T-helper 1 cell treated with Interleukin-12 subunit alpha and Interleukin-12 subunit beta and Interleukin-4 antibody, amounts not matched to agents 30 μg/mL and 1 μg/mL, for 36 hours (primary cell): ENCODE measurements at regions not wholly inside any gene's neighbourhood (a gene's known extent, or its start where the extent isn't known, plus 50 kb on each side); places are given as distances from the start of the nearest gene placed in this dataset.
"Not testable (repeated sequence)": the region's sequence is repeated elsewhere in the genome, so short reads cannot be mapped to it uniquely, and the experiment has no call there.

Source experiments
- H3K27ac Mint-ChIP-seq: one replicate; pipeline ENCODE4 v1.8.0; 2021; ENCODE audit warnings: mild to moderate bottlenecking, mixed read lengths
- H3K27me3 Mint-ChIP-seq: one replicate; pipeline ENCODE4 v1.8.0; 2021; ENCODE audit warnings: low read depth, mixed read lengths
- H3K36me3 Mint-ChIP-seq: one replicate; pipeline ENCODE4 v1.8.0; 2021; ENCODE audit warnings: low read depth, mixed read lengths
- H3K4me1 Mint-ChIP-seq: one replicate; pipeline ENCODE4 v1.8.0; 2021; ENCODE audit warnings: low read depth, mixed read lengths
- H3K4me3 Mint-ChIP-seq: one replicate; pipeline ENCODE4 v1.8.0; 2021; ENCODE audit warnings: mild to moderate bottlenecking, moderate library complexity, mixed read lengths
- H3K9me3 Mint-ChIP-seq: one replicate; pipeline ENCODE4 v1.8.0; 2021; ENCODE audit warnings: mixed read lengths

DNA sequence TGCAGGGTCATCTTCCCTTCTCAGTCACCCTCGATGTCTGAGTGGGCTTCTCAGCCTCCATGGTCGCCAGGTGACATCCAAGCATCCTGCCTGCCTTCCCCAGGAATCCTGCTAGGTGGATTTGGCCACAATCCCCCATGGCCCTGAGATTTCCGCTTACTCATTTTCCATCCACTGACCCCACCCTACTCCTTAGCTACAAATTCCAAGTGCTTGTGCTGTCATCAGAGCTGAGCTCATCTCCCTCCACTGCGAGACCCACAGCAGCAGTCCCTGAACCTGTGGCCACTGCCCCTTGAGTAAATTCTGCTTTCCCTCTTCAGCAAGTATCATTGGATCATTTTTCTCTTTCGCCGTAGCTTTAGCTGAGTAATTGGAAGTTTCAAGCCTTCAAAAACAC, 90.5 kb upstream of the ANKRD10 start:
- Mint-ChIP-seq H3K9me3 (no peaks in the 10 kb centered on the region), H3K27me3 (peaks cover 22% of the 10 kb centered on the region), H3K27ac (no peak overlapping the region), H3K36me3 (peaks cover 4% of the 10 kb centered on the region), H3K4me1 (peaks cover 5% of the 10 kb centered on the region), H3K4me3 (no peak overlapping the region)

DNA sequence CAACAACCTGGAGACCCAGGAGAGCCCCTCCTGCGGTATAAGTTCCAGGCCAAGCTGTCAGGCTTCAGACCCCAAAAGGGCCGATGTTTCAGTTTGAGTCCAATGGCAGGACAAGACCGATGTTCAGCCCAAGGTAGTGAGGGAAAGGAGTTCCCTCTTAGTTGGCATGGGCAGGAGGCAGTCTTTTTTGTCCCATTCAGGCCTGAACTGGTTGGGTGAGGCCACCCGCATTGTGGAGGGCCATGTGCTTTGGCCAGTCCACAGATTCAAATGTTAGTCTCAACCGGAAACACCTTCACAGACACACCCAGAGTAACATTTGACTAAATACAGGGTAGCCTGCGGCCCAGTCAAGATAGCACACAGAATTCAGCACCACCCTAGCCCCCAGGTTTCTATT, 89.6 kb upstream of the ANKRD10 start:
- H3K9me3 Mint-ChIP-seq: no peaks in the 10 kb centered on the region
- H3K36me3 Mint-ChIP-seq: peaks cover 4% of the 10 kb centered on the region
- peaks cover 22% of the 10 kb centered on the region for H3K27me3 Mint-ChIP-seq
- no peak overlapping the region for H3K4me3 Mint-ChIP-seq
- peaks cover 2% of the 10 kb centered on the region for H3K4me1 Mint-ChIP-seq
- no peak overlapping the region for H3K27ac Mint-ChIP-seq

DNA sequence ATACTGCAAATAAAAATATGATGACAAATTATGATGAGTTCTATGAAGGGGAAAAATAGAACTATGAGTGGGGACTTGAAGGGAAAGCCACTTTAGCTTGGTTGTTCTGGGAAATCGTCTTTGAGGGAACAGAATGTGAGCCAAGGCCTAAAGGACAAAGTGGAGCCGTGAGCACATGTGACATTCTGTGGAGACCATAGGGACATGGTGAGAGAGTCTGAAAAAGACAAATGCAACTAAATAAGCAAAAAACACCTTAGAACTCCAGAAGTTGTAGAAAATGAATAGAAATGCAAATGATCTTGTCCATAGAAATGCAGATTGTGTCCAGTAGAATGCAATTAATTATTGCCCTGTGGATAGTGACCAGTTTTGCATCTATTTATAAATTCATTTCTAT, 86.8 kb upstream of the ANKRD10 start:
- H3K36me3 Mint-ChIP-seq: peaks cover 3% of the 10 kb centered on the region
- H3K27ac Mint-ChIP-seq: no peak overlapping the region
- peaks cover 49% of the 10 kb centered on the region for H3K27me3 Mint-ChIP-seq
- no peak overlapping the region for H3K4me3 Mint-ChIP-seq
- peaks cover 7% of the 10 kb centered on the region for H3K9me3 Mint-ChIP-seq
- no peaks in the 10 kb centered on the region for H3K4me1 Mint-ChIP-seq

DNA sequence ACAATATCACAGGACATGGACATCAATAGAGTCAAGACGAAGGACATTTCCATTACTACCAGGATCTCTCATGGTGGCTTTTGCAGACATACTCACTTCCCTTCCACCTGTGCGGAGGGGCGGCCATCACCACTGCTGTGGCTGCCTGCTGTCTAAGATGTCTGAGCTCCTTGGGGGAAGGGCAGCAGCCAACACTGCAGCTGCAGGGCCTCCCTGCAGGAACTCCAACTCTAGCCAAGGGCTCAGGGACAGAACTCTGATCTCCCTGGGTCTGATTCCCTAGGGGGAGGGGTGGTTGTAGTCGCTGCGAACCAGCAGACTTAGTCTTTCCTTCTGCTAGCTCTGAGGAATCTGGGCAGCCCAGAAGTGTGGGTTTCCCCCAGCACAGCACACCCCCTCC, 78.9 kb upstream of the ANKRD10 start:
- Mint-ChIP-seq H3K27me3 (peaks cover 57% of the 10 kb centered on the region), H3K9me3 (peaks cover 16% of the 10 kb centered on the region), H3K27ac (no peak overlapping the region), H3K4me1 (no peaks in the 10 kb centered on the region), H3K36me3 (no peaks in the 10 kb centered on the region), H3K4me3 (no peak overlapping the region)

DNA sequence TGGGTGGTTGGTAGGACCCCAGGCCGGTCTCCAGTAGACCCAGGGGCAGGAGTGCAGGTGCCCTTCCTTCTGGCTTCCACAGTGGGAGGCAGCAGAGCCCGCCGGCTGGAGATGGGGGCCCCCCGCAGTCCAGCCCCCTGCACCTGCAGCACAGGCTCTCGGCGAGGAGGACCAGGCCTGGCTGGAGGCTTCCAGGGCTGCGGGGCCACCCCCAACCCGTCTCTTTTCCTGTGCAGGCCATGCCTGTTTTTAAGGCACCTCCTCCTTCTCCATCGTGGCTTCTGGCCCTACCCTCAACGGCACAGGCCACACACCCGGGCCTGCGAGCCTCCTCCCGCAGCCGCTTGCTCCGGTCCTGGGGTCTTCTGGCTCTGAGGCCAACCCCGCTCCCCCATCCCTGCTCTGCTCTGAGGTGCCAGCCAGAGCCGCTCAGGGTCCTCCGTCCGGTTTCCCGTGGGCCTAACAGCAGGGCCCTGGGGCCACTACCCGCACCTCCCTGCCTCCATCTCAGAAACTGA, 77.2 kb upstream of the ANKRD10 start:
- H3K27ac Mint-ChIP-seq: no peak overlapping the region
- H3K27me3 Mint-ChIP-seq: peaks cover 53% of the 10 kb centered on the region
- no peak overlapping the region for H3K4me3 Mint-ChIP-seq
- peaks cover 16% of the 10 kb centered on the region for H3K9me3 Mint-ChIP-seq
- no peaks in the 10 kb centered on the region for H3K36me3 Mint-ChIP-seq
- no peaks in the 10 kb centered on the region for H3K4me1 Mint-ChIP-seq

DNA sequence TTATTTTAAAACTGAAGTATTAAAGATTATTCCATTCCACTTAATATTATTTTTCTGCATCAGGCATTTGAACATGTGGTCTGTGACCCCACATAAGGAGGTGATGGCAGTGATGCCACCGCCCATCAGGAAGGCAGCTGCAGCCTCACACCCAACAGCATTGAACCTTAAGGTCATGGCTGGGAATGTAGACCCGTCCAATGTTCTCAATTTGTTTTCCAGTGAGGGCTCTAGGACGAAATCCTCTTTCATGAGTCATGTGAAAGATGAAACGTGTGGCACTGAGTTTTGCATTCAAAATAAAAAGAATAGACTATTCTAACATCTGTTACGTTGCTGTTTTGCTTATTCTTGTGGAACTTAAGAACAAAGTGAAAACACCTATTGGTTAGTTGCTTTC, 74.5 kb upstream of the ANKRD10 start:
- Mint-ChIP-seq H3K4me1 (no peaks in the 10 kb centered on the region), H3K4me3 (no peak overlapping the region), H3K27ac (no peak overlapping the region), H3K9me3 (no peaks in the 10 kb centered on the region), H3K36me3 (no peaks in the 10 kb centered on the region), H3K27me3 (peaks cover 47% of the 10 kb centered on the region)

DNA sequence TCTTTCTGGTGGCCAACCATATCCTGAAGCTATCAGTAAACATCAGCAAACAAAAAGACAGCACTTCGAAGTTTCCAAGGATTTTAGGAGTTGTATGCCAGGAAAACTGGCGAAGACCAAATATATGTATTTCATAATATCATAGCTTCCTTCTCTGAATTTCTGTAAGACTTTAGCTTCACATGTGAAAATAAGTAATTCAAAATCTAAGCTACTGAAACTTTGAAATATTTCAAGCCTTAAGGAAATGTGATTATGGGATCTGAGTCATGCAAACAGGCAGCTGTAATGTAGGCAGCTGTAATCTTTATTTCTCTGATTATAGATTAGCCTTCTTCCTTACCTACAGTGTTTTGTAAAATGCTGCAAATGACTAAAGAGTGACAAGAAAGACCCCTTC, 70.7 kb upstream of the ANKRD10 start:
- Mint-ChIP-seq H3K27me3 (peaks cover 55% of the 10 kb centered on the region), H3K4me3 (no peak overlapping the region), H3K36me3 (no peaks in the 10 kb centered on the region), H3K27ac (no peak overlapping the region), H3K9me3 (no peaks in the 10 kb centered on the region), H3K4me1 (no peaks in the 10 kb centered on the region)

DNA sequence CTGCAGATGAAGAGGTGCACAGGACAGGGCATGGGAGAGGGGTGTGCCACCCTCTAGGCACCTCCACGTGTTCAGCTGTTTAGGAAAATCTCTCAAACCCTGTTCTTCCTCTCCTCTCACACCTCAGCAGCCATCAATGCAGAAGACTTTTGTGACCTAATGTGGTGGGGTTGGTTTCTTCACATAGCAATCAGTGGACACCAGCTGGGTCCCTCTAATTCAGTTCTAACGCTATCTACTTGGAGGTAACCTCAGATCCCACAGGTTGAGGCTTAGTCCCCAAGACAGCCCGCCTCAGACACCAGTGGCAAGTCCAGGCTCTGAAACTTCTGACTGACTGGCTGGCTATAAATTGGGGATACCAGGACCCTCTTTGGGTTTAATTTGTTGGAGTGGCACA, 69.9 kb upstream of the ANKRD10 start:
- Mint-ChIP-seq H3K4me1 (no peaks in the 10 kb centered on the region), H3K36me3 (no peaks in the 10 kb centered on the region), H3K27me3 (peaks cover 54% of the 10 kb centered on the region), H3K27ac (no peak overlapping the region), H3K9me3 (peaks cover 6% of the 10 kb centered on the region), H3K4me3 (no peak overlapping the region)

DNA sequence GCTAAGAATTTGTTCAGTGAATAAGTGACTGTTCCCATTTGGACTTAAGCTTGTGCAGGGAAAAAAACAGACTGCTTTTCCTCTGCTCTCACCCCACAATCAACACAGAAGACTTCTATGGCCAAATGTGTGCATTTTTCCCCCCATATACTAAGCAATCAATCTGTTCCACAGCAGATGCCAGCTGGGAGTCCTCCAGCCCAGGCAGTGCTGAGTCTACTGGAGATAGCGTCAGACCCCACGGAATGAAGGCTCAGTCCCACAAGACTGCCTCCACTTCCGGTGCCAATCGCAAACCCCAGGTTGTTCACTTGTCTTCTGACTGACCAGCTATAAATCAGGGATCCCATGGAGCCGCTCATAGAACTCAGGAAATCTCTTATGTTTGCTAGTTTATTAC, 69.5 kb upstream of the ANKRD10 start:
- H3K36me3 Mint-ChIP-seq: no peaks in the 10 kb centered on the region
- no peak overlapping the region for H3K27ac Mint-ChIP-seq
- H3K4me1 Mint-ChIP-seq: no peaks in the 10 kb centered on the region
- peaks cover 51% of the 10 kb centered on the region for H3K27me3 Mint-ChIP-seq
- H3K9me3 Mint-ChIP-seq: peaks cover 7% of the 10 kb centered on the region
- H3K4me3 Mint-ChIP-seq: no peak overlapping the region

DNA sequence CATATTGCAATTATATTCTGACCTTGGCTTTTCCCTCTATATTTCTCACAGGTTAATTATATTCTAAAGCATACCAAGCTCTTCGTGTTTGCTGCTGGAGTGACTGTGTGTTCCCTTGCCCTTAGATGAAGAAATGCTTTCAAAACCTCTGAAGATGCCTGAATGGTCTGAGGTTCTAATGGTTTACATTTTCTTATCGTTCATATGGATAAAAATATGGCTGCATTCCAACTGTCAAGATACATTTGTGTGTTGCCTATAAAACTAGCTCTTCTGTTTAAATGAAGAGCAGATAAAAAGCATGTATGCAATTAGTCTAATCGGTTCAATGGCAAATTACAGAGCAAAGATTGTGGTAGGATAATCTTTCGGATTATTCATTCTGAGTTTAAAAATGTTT, 68.4 kb upstream of the ANKRD10 start:
- H3K36me3 Mint-ChIP-seq: peaks cover 5% of the 10 kb centered on the region
- no peak overlapping the region for H3K4me3 Mint-ChIP-seq

DNA sequence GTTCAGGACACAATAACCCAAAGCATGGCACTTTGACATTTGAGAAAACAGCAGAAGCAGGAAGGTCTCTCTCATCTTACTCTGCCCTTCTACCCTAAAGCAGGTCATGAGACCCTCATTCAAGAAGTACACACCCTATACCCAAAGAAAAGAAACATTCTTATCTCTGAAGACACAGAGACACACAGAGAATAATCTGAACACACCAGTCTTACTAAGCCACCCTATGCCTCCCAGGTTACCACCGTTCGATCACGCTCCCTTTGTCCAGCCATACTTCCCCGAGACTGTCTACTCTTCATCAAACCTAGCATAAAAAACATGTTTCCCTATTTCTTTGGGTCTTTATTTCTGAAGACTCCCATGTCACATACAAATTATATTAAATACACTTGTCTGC, 66.5 kb upstream of the ANKRD10 start:
- peaks cover 31% of the 10 kb centered on the region for H3K9me3 Mint-ChIP-seq
- H3K4me3 Mint-ChIP-seq: no peak overlapping the region
- H3K4me1 Mint-ChIP-seq: peaks cover 2% of the 10 kb centered on the region
- H3K27me3 Mint-ChIP-seq: peaks cover 46% of the 10 kb centered on the region
- H3K27ac Mint-ChIP-seq: no peak overlapping the region
- H3K36me3 Mint-ChIP-seq: peaks cover 8% of the 10 kb centered on the region

More for the DNA sequence above, 68.4 kb upstream of the ANKRD10 start:
- H3K9me3 Mint-ChIP-seq: peaks cover 18% of the 10 kb centered on the region
- peaks cover 58% of the 10 kb centered on the region for H3K27me3 Mint-ChIP-seq
- H3K27ac Mint-ChIP-seq: no peak overlapping the region
- no peaks in the 10 kb centered on the region for H3K4me1 Mint-ChIP-seq

DNA sequence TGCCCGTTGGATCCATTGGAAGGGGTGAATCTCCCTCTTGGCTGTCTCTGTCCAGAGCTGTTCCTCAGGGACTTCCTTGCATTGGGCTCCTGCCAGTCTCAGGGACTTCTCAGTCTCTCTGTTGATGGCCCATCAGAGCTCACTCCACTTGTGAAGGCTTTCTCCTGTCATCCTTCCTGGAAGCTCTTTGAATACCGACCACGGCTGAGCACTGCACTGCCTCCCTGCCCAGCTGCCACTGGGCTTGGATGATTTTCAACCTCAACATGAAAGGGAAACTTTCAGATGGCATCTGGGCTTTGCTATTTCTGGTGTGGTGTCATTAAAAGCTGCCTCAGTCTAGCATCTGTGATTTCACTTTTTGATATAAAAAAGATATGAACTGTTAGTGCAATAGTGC, 66.1 kb upstream of the ANKRD10 start:
- H3K9me3 Mint-ChIP-seq: peaks cover 36% of the 10 kb centered on the region

DNA sequence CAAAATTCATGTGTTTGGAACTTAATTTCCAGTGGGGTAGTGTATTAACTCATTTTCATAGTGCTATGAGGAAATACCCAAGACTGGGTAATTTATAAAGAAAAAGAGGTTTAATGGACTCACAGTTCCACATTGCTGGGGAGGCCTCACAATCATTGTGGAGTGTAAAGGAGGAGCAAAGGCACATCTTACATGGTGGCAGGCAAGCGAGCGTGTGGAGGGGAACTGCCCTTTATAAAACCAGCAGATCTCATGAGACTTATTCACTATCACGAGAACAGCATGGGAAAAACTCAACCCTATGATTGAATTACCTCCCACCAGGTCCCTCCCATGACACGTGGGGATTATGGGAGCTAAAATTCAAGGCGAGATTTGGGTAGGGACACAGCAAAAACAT, 64.3 kb upstream of the ANKRD10 start:
- peaks cover 45% of the 10 kb centered on the region for H3K27me3 Mint-ChIP-seq
- peaks cover 10% of the 10 kb centered on the region for H3K36me3 Mint-ChIP-seq

More for the DNA sequence above, 66.1 kb upstream of the ANKRD10 start:
- Mint-ChIP-seq H3K4me1 (peaks cover 2% of the 10 kb centered on the region), H3K27ac (no peak overlapping the region), H3K36me3 (peaks cover 8% of the 10 kb centered on the region), H3K4me3 (no peak overlapping the region), H3K27me3 (peaks cover 46% of the 10 kb centered on the region)

DNA sequence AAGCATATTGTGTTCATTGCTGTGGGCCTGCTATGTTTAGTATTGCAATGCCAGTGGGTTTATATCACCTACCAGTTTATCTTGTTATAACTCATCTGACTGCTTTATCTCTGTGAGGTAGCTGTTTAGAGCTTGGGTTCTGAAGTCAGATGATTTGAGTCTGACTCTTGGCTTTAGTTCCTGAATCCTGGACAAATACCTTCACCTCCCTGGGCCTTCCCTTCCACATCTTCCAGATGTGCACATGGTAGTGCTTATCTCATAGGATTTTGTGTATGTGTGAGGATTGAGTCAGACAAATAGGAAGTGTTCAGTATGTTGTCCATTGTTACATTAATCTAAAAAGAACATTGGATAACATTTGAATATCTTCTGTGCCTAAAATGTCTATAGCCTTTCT, 63.5 kb upstream of the ANKRD10 start:
- H3K27ac Mint-ChIP-seq: no peak overlapping the region
- peaks cover 47% of the 10 kb centered on the region for H3K9me3 Mint-ChIP-seq
- H3K36me3 Mint-ChIP-seq: peaks cover 10% of the 10 kb centered on the region
- H3K27me3 Mint-ChIP-seq: peaks cover 44% of the 10 kb centered on the region
- peaks cover 4% of the 10 kb centered on the region for H3K4me1 Mint-ChIP-seq
- H3K4me3 Mint-ChIP-seq: no peak overlapping the region

More for the DNA sequence above, 64.3 kb upstream of the ANKRD10 start:
- not testable (repeated sequence) for H3K4me1 Mint-ChIP-seq, H3K27ac Mint-ChIP-seq, H3K4me3 Mint-ChIP-seq
- H3K9me3 Mint-ChIP-seq: peaks cover 44% of the 10 kb centered on the region

DNA sequence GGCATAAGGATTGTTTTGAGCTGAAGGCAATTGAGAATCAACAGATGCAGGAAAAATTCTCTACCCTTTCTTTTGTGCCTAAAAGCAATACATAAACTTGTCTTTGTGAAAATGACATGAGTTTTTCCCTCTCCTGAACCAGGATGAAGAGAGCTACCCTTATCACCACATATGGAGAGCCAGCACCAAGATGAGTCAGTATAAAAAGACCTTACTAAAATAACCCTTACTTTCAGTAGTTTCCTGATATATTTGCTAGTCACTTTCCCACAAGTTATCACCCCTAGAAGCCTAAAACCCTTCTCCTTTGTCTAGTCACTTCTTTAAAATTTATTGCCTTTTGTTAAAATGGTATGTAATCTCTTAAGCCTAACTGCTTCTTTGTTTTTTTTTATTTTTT, 61.9 kb upstream of the ANKRD10 start:
- Mint-ChIP-seq H3K4me3 (no peak overlapping the region), H3K27me3 (peaks cover 48% of the 10 kb centered on the region)

More for the DNA sequence above, 61.9 kb upstream of the ANKRD10 start:
- Mint-ChIP-seq H3K9me3 (peaks cover 61% of the 10 kb centered on the region), H3K4me1 (peaks cover 4% of the 10 kb centered on the region), H3K36me3 (peaks cover 14% of the 10 kb centered on the region), H3K27ac (no peak overlapping the region)
